Fibroblast of villous mesenchyme (primary cell): ENCODE measurements at regions not wholly inside any gene's neighbourhood (a gene's known extent, or its start where the extent isn't known, plus 50 kb on each side); places are given as distances from the start of the nearest gene placed in this dataset.
"Not testable (repeated sequence)": the region's sequence is repeated elsewhere in the genome, so short reads cannot be mapped to it uniquely, and the experiment has no call there.

Source experiments
- DNase-seq: peaks from one replicate; pipeline ENCODE4 v3.0.0-alpha.2; 2010; ENCODE audit warnings: low read depth
- H3K4me3 ChIP-seq: 2 replicates; pipeline ENCODE4 v1.5.1; 2011; ENCODE audit warnings: low read depth, mild to moderate bottlenecking, low read length
- CTCF ChIP-seq: IDR thresholded peaks from 2 replicates; pipeline ENCODE4 v1.5.1; 2012; ENCODE audit warnings: low read depth, mild to moderate bottlenecking, low read length; ENCODE audit not compliant: insufficient read depth

DNA sequence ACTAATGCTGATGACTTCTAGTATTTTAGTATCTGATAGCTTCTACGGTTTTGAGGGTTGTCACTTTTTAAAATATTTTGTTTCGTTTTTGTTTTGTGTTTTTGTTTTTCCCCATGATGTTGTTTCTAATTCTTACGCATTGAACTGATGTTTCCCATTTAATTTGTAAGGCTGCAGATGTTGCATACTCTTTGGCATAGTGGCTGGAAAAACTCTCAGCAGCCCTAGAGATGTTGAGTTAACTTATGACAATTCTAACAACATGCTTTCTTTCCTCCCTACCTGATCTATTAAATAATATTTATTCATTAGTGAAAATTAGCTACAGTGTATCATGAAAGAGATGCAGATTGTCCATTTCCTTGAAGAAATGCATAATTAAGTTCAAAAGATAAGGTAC, 559.3 kb upstream of the GRM7 start:
- TF ChIP-seq CTCF: no peak
- no peak overlapping the region for H3K4me3 ChIP-seq
- no peak for DNase-seq

GRCh38 chr3:6315906-6316305, 545.0 kb upstream of the GRM7 start:
- H3K4me3 ChIP-seq: no peak overlapping the region
- no peak for TF ChIP-seq CTCF
- no peak for DNase-seq

DNA sequence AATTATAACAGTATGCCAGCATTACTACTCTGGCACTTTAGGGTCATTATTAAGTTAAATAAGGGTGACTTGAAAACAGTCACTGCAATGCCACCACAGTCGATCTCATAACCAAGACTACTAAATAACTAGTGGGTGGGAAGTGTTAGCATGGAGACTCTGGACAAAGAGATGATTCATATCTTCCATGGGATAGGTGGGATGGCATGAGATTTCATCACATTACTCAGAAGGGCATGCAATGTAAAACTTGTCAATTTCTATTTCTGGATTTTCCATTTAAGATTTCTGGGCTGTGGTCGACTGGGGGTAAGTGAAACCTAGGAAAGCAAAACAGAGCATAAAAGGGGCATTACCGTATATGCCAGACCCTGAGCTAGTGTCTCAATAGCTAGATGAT, 538.9 kb upstream of the GRM7 start:
- no peak for DNase-seq
- H3K4me3 ChIP-seq: no peak overlapping the region
- TF ChIP-seq CTCF: no peak

GRCh38 chr3:6326771-6327170, 534.1 kb upstream of the GRM7 start:
- no peak for DNase-seq
- no peak overlapping the region for H3K4me3 ChIP-seq
- TF ChIP-seq CTCF: no peak

GRCh38 chr3:6340980-6341325, 520.0 kb upstream of the GRM7 start:
- not testable (repeated sequence) for DNase-seq

DNA sequence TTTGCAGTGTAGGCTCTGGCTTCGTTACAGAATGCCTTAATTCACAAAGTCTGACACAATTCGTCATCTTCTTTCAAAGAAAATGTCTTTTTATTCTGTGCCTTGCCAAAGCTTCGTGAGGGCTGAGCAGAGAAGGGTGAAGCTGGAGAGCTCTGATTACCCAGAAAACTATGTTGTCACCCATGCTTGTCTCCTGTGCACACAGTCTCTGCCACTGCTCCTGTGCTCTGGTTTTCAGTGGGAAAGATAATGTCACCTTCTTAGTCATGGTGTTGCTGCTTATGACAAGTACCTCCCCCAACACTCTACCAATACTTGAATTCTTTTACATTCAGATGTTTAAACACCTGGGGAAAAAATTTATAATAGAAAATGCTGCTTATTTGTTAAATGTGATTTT, 509.2 kb upstream of the GRM7 start:
- no peak overlapping the region for H3K4me3 ChIP-seq
- no peak for TF ChIP-seq CTCF
- no peak for DNase-seq

More at GRCh38 chr3:6340980-6341325, 520.0 kb upstream of the GRM7 start:
- H3K4me3 ChIP-seq: not testable (repeated sequence)

- DNase-seq: no peak
- no peak for TF ChIP-seq CTCF
- H3K4me3 ChIP-seq: no peak overlapping the region
Observed at GRCh38 chr3:6354653-6355052, 506.3 kb upstream of the GRM7 start.

DNA sequence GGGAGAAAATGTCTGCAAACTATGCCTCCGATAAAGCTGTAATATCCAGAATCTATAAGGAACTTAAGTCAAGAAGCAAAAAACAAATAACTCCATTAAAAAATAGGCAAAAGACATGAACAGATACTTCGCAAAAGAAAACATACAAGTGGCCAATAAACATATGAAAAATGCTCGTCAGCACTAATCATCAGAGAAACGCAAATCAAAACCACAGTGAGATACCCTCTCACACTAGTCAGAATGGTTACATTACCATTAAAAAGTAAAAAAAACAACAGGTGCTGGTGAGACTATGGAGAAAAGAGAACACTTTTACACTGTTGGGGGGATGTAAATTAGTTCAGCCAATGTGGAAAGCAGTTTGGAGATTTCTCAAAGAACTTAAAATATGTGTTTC, 498.5 kb upstream of the GRM7 start:
- no peak overlapping the region for H3K4me3 ChIP-seq
- no peak for TF ChIP-seq CTCF
- no peak for DNase-seq
